Neuronal stem cell (in vitro differentiated cells): ENCODE measurements at regions not wholly inside any gene's neighbourhood (a gene's known extent, or its start where the extent isn't known, plus 50 kb on each side); places are given as distances from the start of the nearest gene placed in this dataset.
A peak's percentile ranks its signal among the peaks of the same experiment; 100 is the strongest.

Source experiments
- DNase-seq: peaks from one replicate; pipeline ENCODE4 v3.0.0-alpha.2; 2013; ENCODE audit warnings: low spot score
- H2AFZ ChIP-seq: one replicate; pipeline ENCODE4 v1.6.1; 2013; ENCODE audit warnings: mild to moderate bottlenecking, low read length, inconsistent platforms
- H2AK5ac ChIP-seq: 2 replicates; pipeline ENCODE4 v1.6.1; 2013; ENCODE audit warnings: low read depth, mild to moderate bottlenecking, inconsistent platforms, low read length, moderate library complexity, mixed read lengths
- H2BK120ac ChIP-seq: 2 replicates; pipeline ENCODE4 v1.6.1; 2013; ENCODE audit warnings: low read depth, mild to moderate bottlenecking, inconsistent platforms, low read length, moderate library complexity, mixed read lengths
- H2BK12ac ChIP-seq: one replicate; pipeline ENCODE4 v1.6.1; 2013; ENCODE audit warnings: low read length, inconsistent platforms
- H2BK15ac ChIP-seq: 2 replicates; pipeline ENCODE4 v1.6.1; 2013; ENCODE audit warnings: mild to moderate bottlenecking, low read length, inconsistent platforms, mixed read lengths
- H2BK5ac ChIP-seq: one replicate; pipeline ENCODE4 v1.6.1; 2013; ENCODE audit warnings: inconsistent platforms, mild to moderate bottlenecking, low read length, moderate library complexity
- H3K14ac ChIP-seq: one replicate; pipeline ENCODE4 v1.6.1; 2013; ENCODE audit warnings: low read length, inconsistent platforms
- H3K18ac ChIP-seq: 2 replicates; pipeline ENCODE4 v1.6.1; 2013; ENCODE audit warnings: low read length, inconsistent platforms
- H3K23ac ChIP-seq: 2 replicates; pipeline ENCODE4 v1.6.1; 2013; ENCODE audit warnings: low read depth, mild to moderate bottlenecking, mixed read lengths, low read length, inconsistent platforms; ENCODE audit not compliant: poor library complexity
- H3K27ac ChIP-seq: replicated peaks from 3 replicates; pipeline ENCODE4 v1.5.1; 2013; ENCODE audit warnings: low read length, inconsistent platforms
- H3K27me3 ChIP-seq, 3 experiments: 2 replicates each; pipeline ENCODE4 v1.6.1; 2013; ENCODE audit warnings: low read length in 3 of 3, mild to moderate bottlenecking in 2 of 3, inconsistent platforms in 1 of 3, low read depth in 1 of 3, mixed read lengths in 1 of 3, moderate library complexity in 1 of 3; ENCODE audit not compliant: control insufficient read depth in 3 of 3, insufficient read depth in 3 of 3
- H3K36me3 ChIP-seq, 2 donors: replicated peaks in 1 of 2; 2 replicates each; pipeline ENCODE4 v1.6.1; 2013; ENCODE audit warnings: low read length in 2 of 2; ENCODE audit not compliant: control insufficient read depth in 2 of 2, insufficient read depth in 2 of 2
- H3K4ac ChIP-seq: 2 replicates; pipeline ENCODE4 v1.6.1; 2013; ENCODE audit warnings: inconsistent platforms, mild to moderate bottlenecking, low read length, moderate library complexity
- H3K4me1 ChIP-seq, 2 donors: 1 replicate in 1 of 2; 2 replicates in 1 of 2; pipeline ENCODE4 v1.6.1; 2013; ENCODE audit warnings: low read length in 2 of 2, low read depth in 1 of 2; ENCODE audit not compliant: control insufficient read depth in 2 of 2, insufficient read depth in 1 of 2
- H3K4me2 ChIP-seq: one replicate; pipeline ENCODE4 v1.6.1; 2013; ENCODE audit warnings: mild to moderate bottlenecking, low read length, inconsistent platforms; ENCODE audit not compliant: insufficient read depth, poor library complexity, severe bottlenecking
- H3K4me3 ChIP-seq, 2 donors: 2 replicates each; pipeline ENCODE4 v1.5.1; 2013; ENCODE audit warnings: low read length in 2 of 2, mild to moderate bottlenecking in 2 of 2, inconsistent platforms in 1 of 2, moderate library complexity in 1 of 2
- H3K79me1 ChIP-seq: one replicate; pipeline ENCODE4 v1.6.1; 2013; ENCODE audit warnings: low read depth, mild to moderate bottlenecking, inconsistent platforms, low read length, moderate library complexity
- H3K9ac ChIP-seq: one replicate; pipeline ENCODE4 v1.6.1; 2013; ENCODE audit warnings: mild to moderate bottlenecking, low read depth, low read length, inconsistent platforms; ENCODE audit not compliant: poor library complexity
- H3K9me3 ChIP-seq, 2 donors: replicated peaks in 1 of 2; 2 replicates each; pipeline versions ENCODE3 to v1.6.1; 2013; ENCODE audit warnings: low read length in 2 of 2, mild to moderate bottlenecking in 2 of 2, inconsistent platforms in 1 of 2, low read depth in 1 of 2, mixed read lengths in 1 of 2, moderate library complexity in 1 of 2; ENCODE audit not compliant: control insufficient read depth in 2 of 2, insufficient read depth in 1 of 2
- H4K8ac ChIP-seq: one replicate; pipeline ENCODE4 v1.6.1; 2013; ENCODE audit warnings: low read depth, mild to moderate bottlenecking, inconsistent platforms, low read length, moderate library complexity
- H4K91ac ChIP-seq: one replicate; pipeline ENCODE4 v1.6.1; 2013; ENCODE audit warnings: low read length, low read depth, mild to moderate bottlenecking, inconsistent platforms; ENCODE audit not compliant: poor library complexity
- WGBS, 2 donors: extraction: QIAGEN DNeasy Blood & Tissue Kit; methylation state at CpG; one replicate each; pipeline ENCODE4 v1.1.7; 2013; ENCODE audit warnings: missing lambda C conversion rate in 2 of 2, mixed read lengths in 1 of 2; ENCODE audit not compliant: insufficient read length in 2 of 2, insufficient replicate concordance in 1 of 2; ENCODE audit errors: extremely low coverage in 2 of 2; 5-methylcytosine and 5-hydroxymethylcytosine counted together

DNA sequence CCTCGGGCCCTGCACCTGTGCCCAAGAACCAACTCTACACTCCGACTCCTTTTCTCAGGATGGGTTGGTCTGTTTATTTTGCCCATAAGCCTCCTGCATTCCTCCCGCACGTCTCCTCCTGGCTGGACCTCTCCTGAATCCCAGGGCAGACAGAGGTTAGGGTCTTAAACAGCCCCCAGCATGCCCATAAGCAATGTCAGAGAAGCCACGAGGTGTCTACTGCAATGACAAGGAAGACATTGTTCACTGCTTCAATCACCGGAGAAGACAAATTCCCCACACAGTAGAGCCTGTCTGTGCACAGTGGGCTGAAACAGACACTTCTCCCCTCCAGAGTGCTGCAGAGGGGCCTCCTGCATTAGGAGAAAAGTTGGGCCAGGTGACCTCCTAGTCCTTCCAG, 230.6 kb upstream of the RPL38 start:
- H3K4me1 ChIP-seq: peaks cover 0 to 4% of the 10 kb centered on the region in 2 donors
- no peak overlapping the region for H3K9ac ChIP-seq
- H3K27me3 ChIP-seq: peaks cover 0 to 5% (median 0%) of the 10 kb centered on the region in 3 experiments
- no peak overlapping the region for H3K4me3 ChIP-seq
- H3K79me1 ChIP-seq: no peaks in the 10 kb centered on the region
- no peak overlapping the region for H3K27ac ChIP-seq
- peak overlapping the region; percentile 30 for H2AK5ac ChIP-seq
- H2AFZ ChIP-seq: no peak overlapping the region
- WGBS, 2 donors: no CpG with 5 or more reads among the region's 6 CpGs
- no peak overlapping the region for H3K4me2 ChIP-seq
- H3K18ac ChIP-seq: no peak overlapping the region
- no peak overlapping the region for H4K8ac ChIP-seq
- no peak overlapping the region for H2BK120ac ChIP-seq
- H3K23ac ChIP-seq: no peak overlapping the region
- no peak overlapping the region for H2BK5ac ChIP-seq
- H4K91ac ChIP-seq: no peak overlapping the region
- peak overlapping the region; percentile 50 for H2BK15ac ChIP-seq
- DNase-seq: no peak
- H3K14ac ChIP-seq: no peak overlapping the region
- no peak overlapping the region for H2BK12ac ChIP-seq
- H3K36me3 ChIP-seq: no peaks in the 10 kb centered on the region
- H3K4ac ChIP-seq: no peak overlapping the region
- H3K9me3 ChIP-seq: no peaks in the 10 kb centered on the region

DNA sequence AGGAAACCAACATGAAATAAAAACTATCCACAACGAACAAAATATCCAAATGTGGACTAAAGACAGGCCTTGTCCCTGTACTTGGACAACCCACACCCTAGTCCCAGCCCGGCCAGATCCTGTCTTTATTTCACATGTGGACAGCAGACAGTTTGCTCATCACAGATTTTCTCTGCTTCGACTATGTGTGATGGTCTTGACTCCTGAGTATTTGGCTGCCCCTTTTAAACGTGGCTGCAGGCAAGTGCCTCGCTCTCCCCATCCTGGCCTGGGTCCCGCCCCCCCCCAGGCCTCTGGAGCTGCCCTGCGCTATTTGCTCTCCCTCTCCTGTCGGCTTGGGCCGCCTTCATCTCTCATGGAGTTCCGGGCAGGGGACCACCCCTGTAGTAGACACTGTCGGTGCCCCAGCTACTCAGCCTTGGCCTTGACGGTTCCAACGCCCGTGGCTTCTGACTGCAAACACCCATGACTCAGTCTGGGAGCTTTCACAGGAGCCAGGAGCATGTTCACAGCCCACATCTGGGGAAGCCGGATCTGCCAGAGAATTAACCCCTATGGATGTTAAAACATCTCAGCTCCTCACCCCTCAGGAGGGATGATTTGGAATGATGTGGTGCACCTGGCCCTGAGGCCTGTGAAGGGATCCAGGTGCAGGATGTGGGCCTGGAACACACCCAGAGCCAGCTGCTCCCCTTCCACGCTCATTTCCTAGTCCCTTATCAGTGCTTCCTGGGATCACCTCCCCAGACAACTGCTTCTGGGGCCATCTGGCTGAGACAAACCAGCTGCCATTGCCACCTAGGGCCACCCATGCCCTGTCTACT, 229.7 kb upstream of the RPL38 start:
- H2AK5ac ChIP-seq: peak overlapping the region; percentile 23
- no peak overlapping the region for H3K27ac ChIP-seq
- no peak overlapping the region for H4K91ac ChIP-seq
- no peaks in the 10 kb centered on the region for H3K36me3 ChIP-seq
- H3K79me1 ChIP-seq: no peaks in the 10 kb centered on the region
- H3K4me1 ChIP-seq: peaks cover 0 to 4% of the 10 kb centered on the region in 2 donors
- no peak overlapping the region for H4K8ac ChIP-seq
- H2AFZ ChIP-seq: no peak overlapping the region
- no peak overlapping the region for H3K4ac ChIP-seq
- no peak overlapping the region for H3K23ac ChIP-seq
- no peak for DNase-seq
- no peak overlapping the region for H2BK120ac ChIP-seq
- H3K4me2 ChIP-seq: no peak overlapping the region
- no peaks in the 10 kb centered on the region for H3K9me3 ChIP-seq
- H2BK15ac ChIP-seq: no peak overlapping the region
- H3K9ac ChIP-seq: no peak overlapping the region
- peaks cover 0 to 5% (median 0%) of the 10 kb centered on the region in 3 experiments for H3K27me3 ChIP-seq
- H3K4me3 ChIP-seq: no peak overlapping the region
- H3K14ac ChIP-seq: peak overlapping the region; percentile 2
- WGBS, 2 donors: no CpG with 5 or more reads among the region's 16 CpGs
- H3K18ac ChIP-seq: peak overlapping the region; percentile 7
- peak overlapping the region; percentile 67 for H2BK12ac ChIP-seq
- peak overlapping the region; percentile 68 for H2BK5ac ChIP-seq

DNA sequence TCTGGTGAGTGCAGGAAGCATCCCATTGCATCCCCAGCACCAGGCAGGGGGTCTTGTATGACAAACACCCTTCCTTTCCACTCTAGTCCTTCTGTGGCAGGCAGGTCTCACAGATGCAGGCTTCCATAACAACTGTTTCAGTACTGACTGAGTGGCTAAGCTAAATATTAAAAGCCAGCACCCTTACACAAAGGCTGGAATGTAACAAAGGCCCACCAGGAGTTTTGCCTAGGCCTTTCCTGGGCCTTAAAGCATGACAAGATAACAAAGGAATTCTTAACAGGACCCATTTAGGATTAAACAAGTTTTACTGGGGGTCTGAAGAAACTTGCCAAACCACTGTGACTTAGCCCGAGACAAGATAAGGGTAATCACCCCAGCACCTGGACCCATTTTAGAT, 228.9 kb upstream of the RPL38 start:
- no CpG with 5 or more reads among the region's 1 CpG for WGBS, 2 donors
- Histone ChIP-seq H4K8ac (no peak overlapping the region), H3K18ac (peak overlapping the region; percentile 7), H3K27ac (no peak overlapping the region), H2AFZ (no peak overlapping the region), H2BK5ac (no peak overlapping the region), H2BK12ac (peak overlapping the region; percentile 67), H2BK15ac (no peak overlapping the region), H3K9ac (no peak overlapping the region), H3K9me3 (no peaks in the 10 kb centered on the region), H3K4me3 (no peak overlapping the region), H4K91ac (no peak overlapping the region), H2BK120ac (no peak overlapping the region), H2AK5ac (no peak overlapping the region), H3K4ac (no peak overlapping the region), H3K27me3 (peaks cover 0 to 5% (median 0%) of the 10 kb centered on the region in 3 experiments), H3K4me1 (peaks cover 0 to 4% of the 10 kb centered on the region in 2 donors), H3K36me3 (no peaks in the 10 kb centered on the region), H3K4me2 (no peak overlapping the region), H3K23ac (no peak overlapping the region), H3K14ac (peak overlapping the region; percentile 2), H3K79me1 (no peaks in the 10 kb centered on the region)
- DNase-seq: no peak

DNA sequence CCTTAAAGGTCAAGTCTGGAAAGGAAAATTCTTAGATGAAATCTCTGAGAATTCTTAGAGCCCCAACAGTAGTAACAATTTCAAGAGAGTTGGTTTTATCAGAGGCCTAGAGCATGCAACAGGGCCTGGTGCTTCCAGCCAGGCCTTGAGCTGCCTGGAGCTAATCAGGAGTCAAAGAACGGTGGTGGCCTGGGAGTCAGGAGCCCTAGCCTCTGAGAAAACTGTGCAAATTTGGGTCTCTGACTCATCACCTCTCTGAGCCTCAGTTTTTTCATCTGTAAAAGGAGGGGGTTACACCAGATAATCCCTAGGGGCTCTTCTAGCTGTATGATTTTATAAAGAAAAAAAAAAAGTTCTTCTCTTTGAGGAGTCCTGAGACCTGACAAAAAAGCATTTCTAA, 227.3 kb upstream of the RPL38 start:
- no CpG with 5 or more reads among the region's 1 CpG for WGBS, 2 donors
- H2AK5ac ChIP-seq: no peak overlapping the region
- peaks cover 0 to 5% (median 0%) of the 10 kb centered on the region in 3 experiments for H3K27me3 ChIP-seq
- H2BK120ac ChIP-seq: no peak overlapping the region
- no peak overlapping the region for H3K9ac ChIP-seq
- no peaks in the 10 kb centered on the region for H3K79me1 ChIP-seq
- H2AFZ ChIP-seq: no peak overlapping the region
- H3K27ac ChIP-seq: no peak overlapping the region
- no peak overlapping the region for H2BK12ac ChIP-seq
- H2BK5ac ChIP-seq: no peak overlapping the region
- no peaks in the 10 kb centered on the region for H3K9me3 ChIP-seq
- H3K14ac ChIP-seq: no peak overlapping the region
- no peak for DNase-seq
- H3K4me1 ChIP-seq: peaks cover 0 to 4% of the 10 kb centered on the region in 2 donors
- H3K36me3 ChIP-seq: no peaks in the 10 kb centered on the region
- H3K4me2 ChIP-seq: no peak overlapping the region
- H3K4ac ChIP-seq: no peak overlapping the region
- no peak overlapping the region for H2BK15ac ChIP-seq
- H3K4me3 ChIP-seq: no peak overlapping the region
- no peak overlapping the region for H4K8ac ChIP-seq
- no peak overlapping the region for H4K91ac ChIP-seq
- no peak overlapping the region for H3K23ac ChIP-seq
- no peak overlapping the region for H3K18ac ChIP-seq
